GM18870 (cell line): ENCODE measurements at regions not wholly inside any gene's neighbourhood (a gene's known extent, or its start where the extent isn't known, plus 50 kb on each side); places are given as distances from the start of the nearest gene placed in this dataset.

Source experiments
- ATAC-seq: cut with Tn5 transposase; IDR thresholded peaks from one replicate; pipeline ENCODE4 v1.9.1; 2021; ENCODE audit warnings: moderate library complexity; ENCODE audit not compliant: unreplicated experiment

DNA sequence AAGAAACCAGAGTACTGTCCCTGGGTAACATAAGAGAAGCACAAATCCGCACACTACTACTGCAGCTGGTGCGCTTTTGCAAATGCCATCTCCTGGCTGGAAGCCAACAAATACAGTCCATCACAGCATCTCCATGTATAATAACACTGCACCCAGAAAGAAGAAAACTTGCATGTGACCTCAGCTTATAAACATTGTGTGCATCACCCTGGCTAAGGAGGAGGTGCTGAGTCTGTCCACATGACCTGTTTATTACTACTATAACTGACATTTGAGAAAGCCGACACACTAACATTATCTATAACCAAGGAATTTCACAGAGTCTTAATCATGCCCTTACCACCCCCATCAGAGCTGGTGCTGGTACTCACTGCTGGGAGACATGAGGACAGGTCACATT lies 516.8 kb downstream of the CFAP47 start:
- ATAC-seq: no peak

DNA sequence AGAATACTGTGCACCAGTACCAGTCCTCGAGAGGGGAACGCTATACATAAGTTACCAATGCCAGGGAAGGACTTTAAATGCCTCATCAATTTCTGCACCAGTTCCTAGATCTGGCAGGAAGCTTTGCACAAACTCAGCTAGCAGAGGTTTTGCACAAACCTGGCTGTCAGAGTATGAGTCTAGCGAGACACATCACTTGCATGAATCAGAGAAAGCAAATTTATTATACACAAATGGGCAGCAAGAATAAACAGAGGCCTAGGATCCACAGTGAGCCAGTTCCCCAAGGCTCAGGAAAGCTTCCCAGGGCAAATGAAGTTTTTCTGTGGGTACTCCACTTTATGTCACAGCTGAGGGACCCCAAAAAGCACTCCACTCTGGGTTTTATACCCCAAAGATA lies 523.5 kb downstream of the CFAP47 start:
- no peak for ATAC-seq

DNA sequence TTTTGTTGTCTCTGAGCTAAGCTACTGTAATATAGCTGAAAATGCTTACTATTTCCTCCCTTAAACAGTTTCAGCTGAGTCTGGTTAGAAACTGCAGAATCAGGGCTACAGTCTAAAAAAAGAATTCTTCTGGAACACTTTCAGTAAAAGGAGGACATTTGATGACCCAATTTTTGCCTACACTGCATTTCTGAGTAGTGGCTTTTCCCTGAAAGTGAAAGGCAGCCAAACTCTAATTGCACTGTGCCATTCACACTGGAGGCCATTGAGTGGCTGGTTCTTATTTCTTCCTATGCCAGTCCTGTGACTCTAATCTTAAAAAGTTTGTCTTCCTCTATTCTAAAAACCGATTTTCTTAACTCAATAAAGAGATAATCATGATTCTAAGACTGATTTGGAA lies 526.0 kb downstream of the CFAP47 start:
- ATAC-seq: no peak

DNA sequence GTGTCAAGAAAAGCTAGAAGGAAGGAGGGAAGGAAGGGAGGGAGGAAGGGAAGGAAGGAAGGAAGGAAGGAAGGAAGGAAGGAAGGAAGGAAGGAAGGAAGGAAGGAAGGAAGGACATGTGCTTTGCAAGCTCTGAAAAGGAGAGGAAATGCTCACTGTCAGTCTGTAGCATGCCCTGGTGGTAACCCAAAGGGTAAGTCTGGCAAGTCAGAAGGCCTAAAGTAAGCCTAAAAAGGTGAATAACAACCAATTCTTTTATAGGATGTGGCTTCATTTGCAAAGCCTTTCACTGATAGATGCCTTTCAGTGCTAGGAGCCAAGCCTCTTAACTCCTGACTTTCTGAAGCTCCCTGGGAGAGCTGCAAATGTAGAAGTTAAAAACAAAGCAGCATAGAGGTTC lies 542.6 kb downstream of the CFAP47 start:
- ATAC-seq: no peak

DNA sequence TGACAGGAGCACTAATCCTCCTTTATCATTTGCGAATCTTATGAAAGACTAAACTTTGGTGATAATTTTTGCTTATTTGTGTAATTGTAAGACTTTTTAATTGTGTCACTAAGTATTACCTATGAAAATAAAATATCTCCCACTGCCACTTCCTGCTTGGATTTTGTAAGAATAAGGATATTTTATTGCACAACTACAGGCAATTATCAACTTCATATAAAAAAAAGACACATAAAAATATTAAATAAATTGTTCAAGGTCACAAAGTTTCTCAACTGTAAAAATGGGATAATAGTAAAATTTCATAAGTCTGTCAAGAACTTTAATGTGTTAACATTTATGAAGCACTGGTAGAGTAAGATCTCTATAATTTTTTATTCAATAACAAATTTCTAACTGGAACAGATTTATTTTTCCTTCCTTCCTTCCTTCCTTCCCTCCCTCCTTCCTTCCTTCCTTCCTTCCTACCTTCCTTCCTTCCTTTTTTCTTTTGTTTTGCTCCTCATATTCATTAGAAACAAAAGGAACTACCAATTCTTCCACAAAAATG lies 527.6 kb upstream of the FAM47C start:
- no peak for ATAC-seq

DNA sequence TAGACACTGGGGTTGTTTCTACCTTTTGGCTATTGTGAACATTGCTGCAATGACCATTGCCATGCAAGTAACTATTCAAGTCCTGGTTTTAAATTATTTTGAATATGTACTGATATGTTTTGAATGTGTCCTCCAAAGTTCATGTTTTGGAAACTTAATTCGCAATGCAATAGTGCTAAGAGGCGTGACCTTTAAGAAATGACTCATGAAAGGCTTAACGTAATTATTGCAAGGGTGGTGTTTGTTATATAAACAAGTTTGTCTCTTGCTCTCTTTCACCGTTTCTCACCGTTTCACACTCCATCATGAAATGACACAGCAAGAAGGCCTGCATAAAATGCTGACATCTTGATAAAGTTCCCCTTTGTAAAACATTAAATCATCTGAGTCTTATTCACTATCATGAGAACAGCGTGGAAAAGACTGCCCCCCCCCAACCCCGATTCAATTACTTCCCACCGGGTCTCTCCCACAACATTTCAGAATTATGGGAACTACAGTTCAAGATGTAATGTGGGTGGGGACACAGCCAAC lies 506.9 kb upstream of the FAM47C start:
- ATAC-seq: no peak

DNA sequence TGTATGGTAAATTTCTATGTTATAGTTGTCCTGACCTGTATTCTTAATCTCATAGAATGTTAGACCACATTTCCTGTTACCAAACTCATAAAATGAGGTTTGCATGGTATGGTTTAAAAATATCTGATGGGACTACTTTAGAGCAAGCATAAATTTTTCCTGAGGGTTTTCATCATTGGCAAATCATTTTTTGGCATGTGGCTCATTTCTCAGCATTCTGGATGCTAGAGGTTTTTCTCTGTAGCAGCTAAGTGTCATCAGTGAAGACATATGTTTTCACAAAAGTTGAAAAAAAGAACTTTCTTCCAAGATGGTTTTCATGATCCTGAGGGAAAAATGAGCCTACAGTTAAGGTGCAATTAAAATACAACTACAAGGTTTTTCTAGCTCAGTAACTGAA lies 503.5 kb upstream of the FAM47C start:
- ATAC-seq: no peak

DNA sequence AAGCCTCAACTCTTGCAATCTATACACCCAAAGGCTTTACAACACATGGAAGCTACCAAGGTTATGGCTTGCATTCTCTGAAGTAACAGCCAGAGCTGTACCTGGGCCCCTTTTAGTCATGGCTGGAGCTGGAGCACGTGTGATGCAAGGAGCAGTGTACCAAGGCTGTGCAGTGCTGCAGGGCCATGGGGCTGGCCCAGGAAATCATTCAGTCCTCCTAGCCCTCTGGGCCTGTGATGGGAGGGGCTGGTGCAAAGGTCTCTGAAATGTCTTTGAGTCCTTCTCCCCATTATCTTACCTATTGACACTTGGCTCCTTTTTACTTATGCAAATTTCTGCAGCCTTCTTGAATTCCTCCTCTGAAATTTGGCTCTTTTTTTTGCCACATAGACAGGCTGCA lies 500.1 kb upstream of the FAM47C start:
- ATAC-seq: no peak

DNA sequence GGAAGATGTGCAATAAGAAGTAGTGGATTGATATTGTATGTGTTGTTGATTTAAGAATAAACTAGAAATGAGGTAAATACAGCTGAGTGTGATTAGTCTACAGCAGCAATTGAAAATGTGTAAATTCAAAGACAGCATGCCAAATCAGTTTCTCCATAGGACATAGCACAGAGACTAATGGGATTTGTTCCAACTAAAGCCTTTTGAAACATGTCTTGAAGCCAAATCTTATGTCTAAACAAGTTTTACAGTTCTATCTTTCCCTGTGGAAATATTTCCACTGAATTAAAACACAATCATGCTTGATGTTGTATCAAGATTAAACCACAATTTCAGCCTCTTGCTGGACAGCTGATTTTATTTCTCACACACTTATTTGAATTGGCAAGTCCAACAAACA lies 497.4 kb upstream of the FAM47C start:
- ATAC-seq: no peak

DNA sequence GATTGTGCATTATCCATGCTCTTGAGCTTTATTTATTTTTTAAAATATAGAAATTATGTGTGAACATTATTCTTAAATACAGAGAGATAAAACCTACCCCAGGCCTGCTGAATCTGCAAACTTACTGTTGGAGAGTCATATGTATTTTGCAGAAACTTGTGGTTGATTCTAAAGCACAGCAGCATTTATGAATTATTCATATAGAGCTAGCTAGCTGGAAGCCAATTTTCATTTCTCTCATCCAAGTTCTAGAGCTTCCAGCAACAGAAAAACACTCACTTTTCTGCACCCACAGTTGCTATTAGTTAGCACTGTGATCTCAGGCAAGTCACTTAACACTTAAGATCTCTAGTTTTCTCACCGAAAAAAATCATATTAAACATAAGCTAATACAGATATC lies 479.5 kb upstream of the FAM47C start:
- ATAC-seq: no peak

DNA sequence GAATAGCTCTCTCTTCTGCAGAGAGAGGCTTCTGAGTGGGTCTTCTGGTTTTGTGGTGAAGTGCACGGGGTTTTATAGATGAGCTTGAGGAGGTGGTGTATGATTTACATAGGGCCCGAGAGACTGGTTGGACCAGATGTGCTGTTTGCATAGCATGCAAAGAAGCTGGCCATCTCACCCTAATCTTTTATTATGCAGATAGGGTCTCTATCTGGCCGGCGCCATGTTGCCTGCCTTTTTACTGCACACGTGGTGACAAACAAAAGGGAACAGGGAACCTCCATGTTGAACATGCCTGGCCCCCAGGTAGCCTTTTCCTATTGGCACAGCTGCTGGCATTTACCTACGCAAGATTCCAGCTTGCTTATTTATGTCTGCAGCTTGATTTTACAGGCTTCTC lies 473.3 kb upstream of the FAM47C start:
- no peak for ATAC-seq

DNA sequence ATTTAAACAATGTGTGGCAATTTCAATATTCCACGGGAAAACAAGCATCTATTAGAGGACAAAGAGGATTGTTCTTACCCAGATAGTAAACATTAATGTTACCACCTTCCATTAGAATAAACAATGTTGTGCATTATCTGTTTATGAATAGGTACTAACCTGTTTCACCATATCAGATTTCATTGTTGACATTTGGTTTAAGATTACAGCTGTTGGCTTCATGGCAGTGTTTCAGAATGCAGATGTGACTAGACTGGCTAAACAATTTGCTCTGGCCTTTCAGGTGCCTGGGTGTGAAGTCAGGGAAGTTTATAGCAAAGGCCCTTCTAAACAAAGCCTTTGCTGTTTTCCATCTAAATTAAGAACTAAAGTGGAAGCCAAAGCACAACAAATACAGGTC lies 464.7 kb upstream of the FAM47C start:
- no peak for ATAC-seq

DNA sequence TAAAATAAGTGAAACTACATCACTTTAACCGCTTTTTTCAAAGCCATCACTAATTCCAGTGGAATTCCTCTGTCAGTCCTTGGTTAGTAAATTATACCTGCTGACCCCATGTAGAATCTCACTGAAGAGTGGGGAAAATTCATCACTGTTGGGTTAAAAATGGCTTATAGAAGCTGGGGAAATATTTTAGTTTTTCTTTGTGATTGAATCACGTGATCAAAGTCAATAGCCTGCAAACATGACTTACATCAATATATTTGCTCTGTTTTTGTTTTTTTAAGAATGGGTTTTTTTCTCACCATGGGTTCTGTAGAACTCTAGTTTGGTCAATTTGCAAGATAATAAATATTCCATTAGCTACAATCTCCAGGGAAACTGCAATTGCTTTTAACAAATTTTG lies 445.2 kb upstream of the FAM47C start:
- no peak for ATAC-seq

DNA sequence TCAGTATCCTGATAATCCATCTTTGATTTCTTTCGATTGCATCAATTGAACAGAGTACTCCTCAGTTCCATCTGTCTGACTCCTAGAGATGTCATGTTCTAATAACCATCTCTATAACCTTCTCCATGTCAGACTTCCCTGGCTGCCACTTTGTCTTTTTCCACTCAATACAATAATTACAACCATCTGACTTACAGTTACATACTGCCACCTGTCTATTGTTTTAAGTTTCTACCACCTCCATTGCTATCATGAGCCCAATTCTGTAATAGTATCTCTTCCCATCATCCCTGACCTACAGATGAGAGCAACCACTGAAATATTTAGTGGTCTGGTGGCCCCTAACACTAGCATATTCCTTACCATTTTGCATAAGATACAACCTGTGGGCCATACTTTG lies 439.2 kb upstream of the FAM47C start:
- no peak for ATAC-seq

DNA sequence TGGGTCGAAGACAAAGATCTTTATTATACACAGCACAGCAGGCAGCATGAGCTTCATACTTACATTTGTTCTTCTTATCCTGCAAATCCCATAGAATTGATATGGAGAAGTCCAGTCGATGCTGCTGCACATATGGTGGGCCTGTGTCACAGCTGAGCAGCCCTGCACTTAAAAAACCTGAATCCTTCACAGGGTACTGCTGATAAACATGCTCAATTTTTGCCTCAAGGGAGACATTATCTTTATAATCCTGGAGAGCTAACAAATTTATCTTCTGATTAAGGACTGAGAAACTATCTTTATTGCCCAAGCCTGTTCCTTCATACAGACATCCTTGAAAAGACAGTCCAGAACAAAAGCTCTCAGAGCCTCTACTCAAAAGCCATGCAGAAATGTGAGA lies 434.4 kb upstream of the FAM47C start:
- no peak for ATAC-seq

DNA sequence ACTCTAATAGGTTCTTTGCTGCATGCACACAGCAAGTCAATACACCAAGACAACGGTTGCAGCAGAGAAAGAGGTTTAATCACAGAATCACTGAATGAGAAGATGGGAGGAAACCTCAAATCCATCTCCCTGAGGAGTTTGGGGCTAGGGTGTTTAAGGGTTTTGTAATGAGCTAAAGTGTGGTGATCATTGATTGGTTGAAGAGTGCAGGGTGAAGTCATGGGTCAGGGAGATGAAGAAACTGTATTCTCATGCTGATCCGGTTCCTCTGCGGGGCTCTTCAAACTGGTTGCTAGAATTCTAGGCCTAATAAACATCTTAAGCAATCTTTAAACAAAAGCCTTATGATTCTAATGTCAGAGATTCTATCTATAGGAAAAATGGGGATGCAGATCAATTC lies 432.5 kb upstream of the FAM47C start:
- no peak for ATAC-seq

DNA sequence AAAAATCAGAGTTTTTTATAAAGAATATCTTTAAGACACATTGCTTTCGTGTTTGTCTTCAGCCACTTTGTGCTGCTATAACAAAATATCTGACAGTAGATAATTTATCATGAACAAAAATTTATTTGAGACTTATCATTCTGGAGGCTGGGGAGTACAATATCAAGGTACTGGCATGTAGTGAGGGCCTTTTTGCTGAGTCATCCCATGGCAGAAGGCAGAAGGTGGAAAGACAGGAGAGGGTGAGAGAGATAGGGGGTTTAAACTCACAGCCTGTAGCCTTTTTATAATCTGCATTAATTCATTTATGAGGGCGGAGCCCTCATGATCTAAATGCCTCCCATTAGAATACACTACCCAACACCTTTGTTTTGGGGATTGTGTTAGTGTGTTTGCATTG lies 431.2 kb upstream of the FAM47C start:
- no peak for ATAC-seq

DNA sequence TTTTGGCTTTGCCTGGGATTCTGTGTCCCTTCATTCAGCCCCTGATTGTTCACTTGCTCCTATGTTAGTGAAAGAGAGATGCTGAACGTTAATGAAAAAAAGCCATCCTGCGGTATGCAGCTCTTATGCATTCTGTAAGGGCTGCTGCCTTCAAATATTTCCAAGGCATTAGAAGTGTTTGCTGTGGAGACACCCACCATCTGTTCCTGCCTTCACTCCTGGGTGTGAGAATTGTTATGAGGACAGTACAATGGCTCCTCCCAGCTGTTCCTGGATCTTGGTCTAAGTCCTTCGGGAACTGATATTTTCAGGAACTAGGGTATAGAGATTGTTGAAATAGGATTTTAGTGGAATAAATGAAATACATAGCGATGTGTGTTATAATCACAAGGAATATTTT lies 427.1 kb upstream of the FAM47C start:
- ATAC-seq: no peak

DNA sequence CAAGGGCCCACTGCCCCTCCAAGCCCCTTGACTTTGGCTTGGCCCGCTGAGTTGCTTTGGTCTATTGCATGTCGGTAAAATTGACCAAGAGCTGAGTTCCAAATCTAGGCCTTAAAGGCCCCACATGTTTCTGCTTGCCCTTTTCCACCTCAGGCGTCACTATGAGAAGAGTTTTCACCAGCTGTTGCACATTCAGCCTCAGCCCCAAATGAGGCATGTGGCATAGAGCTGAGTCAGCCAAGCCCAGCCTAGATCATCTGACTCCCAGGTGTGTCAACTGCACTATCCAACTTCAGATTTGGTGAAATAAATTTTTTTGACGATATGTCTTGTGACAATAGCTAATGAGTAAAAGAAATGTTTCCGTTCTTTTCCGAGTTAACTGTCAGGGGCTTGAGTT lies 424.5 kb upstream of the FAM47C start:
- ATAC-seq: no peak

DNA sequence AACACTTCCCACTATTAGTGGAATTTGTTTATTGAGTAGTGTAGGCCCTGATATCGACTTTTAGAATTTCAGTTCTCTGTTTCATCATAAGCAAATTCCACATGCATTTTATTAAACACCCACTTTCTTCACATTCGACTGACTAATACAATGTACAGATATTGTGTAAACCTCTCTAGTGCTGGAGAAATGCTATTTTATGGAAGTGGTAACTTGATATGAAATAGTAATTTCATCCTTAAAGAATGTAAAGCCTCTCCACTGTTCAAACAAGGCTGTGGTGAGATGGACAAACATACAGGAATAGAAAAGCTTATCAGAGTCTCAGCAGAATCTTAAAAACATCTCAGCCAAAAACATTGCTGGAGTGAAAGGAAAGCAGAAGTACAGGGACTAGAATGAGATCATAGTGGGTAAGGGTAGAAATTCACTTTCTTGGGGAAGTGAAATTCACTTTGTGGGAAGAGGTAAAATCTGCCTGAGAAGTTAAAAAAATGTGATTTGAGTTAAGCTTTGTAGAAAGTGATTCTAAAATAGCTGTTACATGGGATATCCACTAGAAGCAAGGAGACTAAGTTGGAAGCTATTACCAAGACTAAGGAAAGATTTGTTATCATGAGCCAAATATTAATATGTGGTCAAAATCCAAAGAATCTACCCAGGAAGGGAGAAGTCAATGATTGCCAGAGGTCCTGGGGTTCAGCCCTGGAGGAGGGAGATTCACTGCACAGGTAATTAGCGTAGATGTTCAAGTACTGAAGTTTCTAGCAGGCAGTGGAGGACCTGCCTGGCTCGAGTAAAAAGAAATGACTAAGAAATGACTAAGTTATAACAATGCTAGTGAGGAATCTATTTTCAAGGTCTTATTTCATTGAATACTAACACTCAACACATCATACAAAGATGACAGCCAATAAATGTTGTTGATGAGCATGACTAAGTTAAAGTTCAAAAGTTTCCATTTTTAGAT lies 398.3 kb upstream of the FAM47C start:
- ATAC-seq: peak; percentile 61

DNA sequence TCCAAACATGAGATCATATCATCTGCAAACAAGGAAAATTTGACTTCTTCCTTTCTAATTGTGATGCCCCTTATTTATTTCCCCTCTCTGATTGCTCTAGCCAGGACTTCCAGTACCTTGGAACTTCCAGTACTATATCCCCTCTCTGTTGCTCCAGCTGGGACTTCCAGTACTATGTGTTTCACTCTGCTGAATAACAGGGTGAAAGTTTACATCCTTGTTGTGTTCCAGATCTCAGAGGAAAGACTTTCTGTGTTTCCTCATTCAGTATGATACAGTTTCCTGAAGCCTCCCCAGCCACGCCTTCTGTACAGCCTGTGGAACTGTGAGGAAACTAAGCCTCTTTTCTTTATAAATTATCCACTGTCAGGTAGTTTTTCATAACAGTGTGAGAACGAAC lies 381.3 kb upstream of the FAM47C start:
- ATAC-seq: no peak

DNA sequence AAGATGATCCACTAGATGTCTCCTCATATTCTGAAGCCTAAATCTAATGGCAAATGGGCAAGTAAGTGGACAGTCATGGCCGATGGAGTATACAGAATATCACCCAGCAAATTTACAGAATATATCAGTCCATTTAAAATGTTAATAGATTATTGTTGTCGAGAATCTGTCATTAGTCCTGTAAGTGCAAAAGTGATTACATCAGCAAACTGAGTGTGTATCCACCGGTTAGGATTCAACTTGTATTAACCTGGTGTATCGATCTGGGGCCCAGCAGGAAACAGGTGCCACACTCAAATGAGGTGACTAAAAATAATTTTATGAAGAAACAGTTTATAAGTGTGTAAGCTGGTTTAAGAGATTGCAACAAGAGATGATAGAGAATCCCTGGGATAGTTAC lies 367.9 kb upstream of the FAM47C start:
- ATAC-seq: no peak
